SK-N-SH treated with all-trans-retinoic acid at 6 μM for 48 hours (cell line): ENCODE measurements at regions not wholly inside any gene's neighbourhood (a gene's known extent, or its start where the extent isn't known, plus 50 kb on each side); places are given as distances from the start of the nearest gene placed in this dataset.

Experiments used
- PATZ1 ChIP-seq: fragments of 250-450 bp; sonication (Bioruptor Pico); IDR thresholded peaks from 2 replicates; pipeline ENCODE4 v1.8.0; 2020; ENCODE audit warnings: mild to moderate bottlenecking, moderate library complexity, borderline replicate concordance
- TCF4 ChIP-seq: fragments of 250-450 bp; sonication (Bioruptor Pico); IDR thresholded peaks from 2 replicates; pipeline ENCODE4 v1.8.0; 2021; ENCODE audit warnings: mild to moderate bottlenecking, moderate library complexity, borderline replicate concordance
- ZFP3 ChIP-seq: fragments of 250-450 bp; sonication (Bioruptor Pico); IDR thresholded peaks from 2 replicates; pipeline ENCODE4 v1.5.0; 2020; ENCODE audit warnings: mild to moderate bottlenecking, moderate library complexity
- ZFP30 ChIP-seq: fragments of 450-650 bp; formaldehyde crosslinking; IDR thresholded peaks from 2 replicates; pipeline ENCODE4 v1.5.0; 2022; ENCODE audit warnings: mild to moderate bottlenecking, moderate library complexity

GRCh38 chr2:199131876-199132275 lies 325.9 kb downstream of the SATB2 start:
- TF ChIP-seq ZFP3 (CRISPR knock-in tag) = no peak
- TF ChIP-seq TCF4 (CRISPR knock-in tag) = no peak
- TF ChIP-seq PATZ1 (CRISPR knock-in tag) = no peak
- TF ChIP-seq ZFP30 (CRISPR knock-in tag) = no peak
